Thyroid gland (tissue), 4 donors: ENCODE measurements at regions not wholly inside any gene's neighbourhood (a gene's known extent, or its start where the extent isn't known, plus 50 kb on each side); places are given as distances from the start of the nearest gene placed in this dataset.
"Not testable (repeated sequence)": the region's sequence is repeated elsewhere in the genome, so short reads cannot be mapped to it uniquely, and the experiment has no call there.

ENCODE experiments used
- DNase-seq, 2 donors: peaks; one replicate each; pipeline ENCODE4 v3.0.0-alpha.2; 2019
- H3K27ac ChIP-seq, 3 donors: fragments of 200-600 bp; sonication (generic); 1 replicate in 2 of 3; 2 replicates in 1 of 3; pipeline ENCODE4 v1.5.1; 2016 to 2019; ENCODE audit warnings: mild to moderate bottlenecking in 1 of 3, moderate library complexity in 1 of 3
- H3K27me3 ChIP-seq: fragments of 200-600 bp; sonication (generic); one replicate; pipeline ENCODE4 v1.5.1; 2019
- H3K36me3 ChIP-seq, 2 donors: fragments of 200-600 bp; sonication (generic); one replicate each; pipeline ENCODE4 v1.5.1; 2016 to 2019
- H3K4me1 ChIP-seq, 2 donors: fragments of 200-600 bp; sonication (generic); one replicate each; pipeline ENCODE4 v1.5.1; 2017 to 2019
- H3K4me3 ChIP-seq, 3 donors: fragments of 200-600 bp; sonication (generic); replicated peaks in 1 of 3; 1 replicate in 2 of 3; 2 replicates in 1 of 3; pipeline ENCODE4 v1.5.1; 2016; ENCODE audit warnings: mild to moderate bottlenecking in 1 of 3
- H3K9me3 ChIP-seq: fragments of 200-600 bp; sonication (generic); one replicate; pipeline ENCODE4 v1.5.1; 2017
- POLR2A ChIP-seq, 2 donors: fragments of 450-650 bp; IDR thresholded peaks; one replicate each; pipeline ENCODE4 v1.6.1; 2017; ENCODE audit warnings: antibody characterized with exemption in 2 of 2, mild to moderate bottlenecking in 2 of 2, moderate library complexity in 1 of 2
- WGBS, 2 donors: methylation state at CpG; one replicate each; pipeline ENCODE4 v1.1.5; 2017; 5-methylcytosine and 5-hydroxymethylcytosine counted together
- intact Hi-C: fragments of 100-400 bp; cut with DNase I; formaldehyde crosslinking; loops from one replicate; pipeline ENCODE4 v1.15.1; 2023
- TF ChIP-seq, protein P1 (sequence below), 6 experiments: fragments of 200-600 bp in 3 of 6; fragments of 450-650 bp in 3 of 6; sonication (generic) in 3 of 6; IDR thresholded peaks; one replicate each; pipeline ENCODE4 v1.5.1; 2016 to 2019; ENCODE audit warnings: antibody characterized with exemption in 6 of 6, mild to moderate bottlenecking in 2 of 6, inconsistent platforms in 1 of 6, moderate library complexity in 1 of 6

DNA sequence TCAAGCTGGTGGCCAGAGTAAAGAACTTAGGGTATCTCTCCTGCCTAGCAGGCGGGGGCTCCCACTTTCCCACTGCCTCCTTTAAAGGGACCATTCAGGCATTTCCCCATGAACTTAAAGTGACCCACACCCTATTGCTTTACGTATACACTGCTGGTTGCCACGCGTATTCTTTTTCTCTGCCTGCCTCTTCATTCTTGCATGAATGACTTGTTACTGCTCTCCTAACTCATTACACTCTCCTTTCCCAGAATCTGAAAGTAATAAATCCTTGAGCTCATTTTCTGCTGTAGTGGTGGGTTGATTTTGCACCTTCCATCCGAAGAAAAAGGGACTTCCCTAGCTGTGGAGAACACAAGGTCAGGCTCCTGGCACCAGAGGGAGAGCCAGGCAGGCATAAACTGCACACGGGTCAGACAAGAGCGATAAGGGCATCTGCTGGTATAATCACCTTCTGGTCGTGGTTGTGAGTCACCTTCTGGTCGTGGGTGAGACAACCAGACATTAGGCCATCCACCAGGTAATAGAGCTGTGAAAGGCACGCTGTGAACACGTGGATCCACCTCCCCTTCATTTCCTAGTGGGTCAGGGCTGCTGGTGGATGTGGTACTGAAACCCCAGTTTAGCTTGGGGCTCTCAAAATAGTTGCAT, 950.3 kb downstream of the SOCS6 start:
- 36 to 54% methylated on average over 10 to 11 of the region's 11 CpGs for WGBS, 2 donors
- Histone ChIP-seq H3K36me3 (no peaks in the 10 kb centered on the region), H3K27me3 (no peaks in the 10 kb centered on the region), H3K27ac (no peak overlapping the region), H3K4me3 (no peak overlapping the region), H3K4me1 (no peaks in the 10 kb centered on the region), H3K9me3 (no peaks in the 10 kb centered on the region)
- intact Hi-C loops = no loop called here
- no peak for TF ChIP-seq POLR2A (IDR thresholded peaks at IDR 0.05)
- TF ChIP-seq, protein P1, sequence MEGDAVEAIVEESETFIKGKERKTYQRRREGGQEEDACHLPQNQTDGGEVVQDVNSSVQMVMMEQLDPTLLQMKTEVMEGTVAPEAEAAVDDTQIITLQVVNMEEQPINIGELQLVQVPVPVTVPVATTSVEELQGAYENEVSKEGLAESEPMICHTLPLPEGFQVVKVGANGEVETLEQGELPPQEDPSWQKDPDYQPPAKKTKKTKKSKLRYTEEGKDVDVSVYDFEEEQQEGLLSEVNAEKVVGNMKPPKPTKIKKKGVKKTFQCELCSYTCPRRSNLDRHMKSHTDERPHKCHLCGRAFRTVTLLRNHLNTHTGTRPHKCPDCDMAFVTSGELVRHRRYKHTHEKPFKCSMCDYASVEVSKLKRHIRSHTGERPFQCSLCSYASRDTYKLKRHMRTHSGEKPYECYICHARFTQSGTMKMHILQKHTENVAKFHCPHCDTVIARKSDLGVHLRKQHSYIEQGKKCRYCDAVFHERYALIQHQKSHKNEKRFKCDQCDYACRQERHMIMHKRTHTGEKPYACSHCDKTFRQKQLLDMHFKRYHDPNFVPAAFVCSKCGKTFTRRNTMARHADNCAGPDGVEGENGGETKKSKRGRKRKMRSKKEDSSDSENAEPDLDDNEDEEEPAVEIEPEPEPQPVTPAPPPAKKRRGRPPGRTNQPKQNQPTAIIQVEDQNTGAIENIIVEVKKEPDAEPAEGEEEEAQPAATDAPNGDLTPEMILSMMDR (IDR thresholded peaks at IDR 0.05) = no peak
- no peak for DNase-seq

- intact Hi-C loops = no loop called here
- Histone ChIP-seq H3K4me1 (no peaks in the 10 kb centered on the region), H3K27ac (no peak overlapping the region), H3K4me3 (no peak overlapping the region), H3K36me3 (no peaks in the 10 kb centered on the region), H3K9me3 (no peaks in the 10 kb centered on the region), H3K27me3 (no peaks in the 10 kb centered on the region)
- TF ChIP-seq POLR2A (IDR thresholded peaks at IDR 0.05) = no peak
- TF ChIP-seq, protein P1 (IDR thresholded peaks at IDR 0.05) = no peak
- WGBS, 2 donors = 87 to 88% methylated on average over 1 of the region's 1 CpG
- no peak for DNase-seq
Measured at GRCh38 chr18:71237641-71238040, 948.8 kb downstream of the SOCS6 start.

GRCh38 chr18:71233177-71233576, 944.3 kb downstream of the SOCS6 start:
- TF ChIP-seq, protein P1 (IDR thresholded peaks at IDR 0.05) = no peak
- no peak for TF ChIP-seq POLR2A (IDR thresholded peaks at IDR 0.05)
- intact Hi-C loops = no loop called here
- no peak for DNase-seq
- H3K27ac ChIP-seq = no peak overlapping the region
- no peak overlapping the region for H3K4me3 ChIP-seq
- no peaks in the 10 kb centered on the region for H3K36me3 ChIP-seq
- H3K27me3 ChIP-seq = no peaks in the 10 kb centered on the region
- H3K9me3 ChIP-seq = no peaks in the 10 kb centered on the region
- no peaks in the 10 kb centered on the region for H3K4me1 ChIP-seq
- 80 to 83% methylated on average over 4 of the region's 4 CpGs for WGBS, 2 donors

- Histone ChIP-seq H3K4me3 (no peak overlapping the region), H3K4me1 (no peaks in the 10 kb centered on the region)
Measured at GRCh38 chr18:71223486-71223885, 934.6 kb downstream of the SOCS6 start.

DNA sequence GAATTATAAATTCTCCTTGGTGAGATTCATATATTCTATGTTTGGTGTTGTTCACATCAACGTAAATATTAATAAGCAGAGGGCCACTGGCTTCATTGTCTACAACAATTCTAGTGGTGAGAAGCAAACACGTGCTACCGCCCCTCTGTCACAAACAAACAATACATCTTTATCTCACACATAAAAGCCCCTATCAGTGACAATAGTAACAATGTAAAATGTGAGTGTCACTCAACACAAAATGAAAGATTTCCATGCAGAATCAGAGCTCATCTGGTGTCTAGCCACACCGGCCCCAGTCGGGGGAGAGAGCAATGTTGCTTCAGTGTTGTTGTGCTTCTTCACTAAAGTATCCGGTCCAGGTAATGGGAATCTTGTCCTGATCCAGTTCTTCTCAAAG, 932.6 kb downstream of the SOCS6 start:
- no peaks in the 10 kb centered on the region for H3K36me3 ChIP-seq
- no peaks in the 10 kb centered on the region for H3K9me3 ChIP-seq
- DNase-seq = no peak
- 85 to 90% methylated on average over 6 of the region's 6 CpGs for WGBS, 2 donors
- no peak overlapping the region for H3K4me3 ChIP-seq
- TF ChIP-seq, protein P1 (IDR thresholded peaks at IDR 0.05) = no peak
- no peak for TF ChIP-seq POLR2A (IDR thresholded peaks at IDR 0.05)
- H3K27ac ChIP-seq = no peak overlapping the region
- intact Hi-C loops = no loop called here
- no peaks in the 10 kb centered on the region for H3K4me1 ChIP-seq
- H3K27me3 ChIP-seq = no peaks in the 10 kb centered on the region

More at GRCh38 chr18:71223486-71223885, 934.6 kb downstream of the SOCS6 start:
- no peak for DNase-seq
- H3K27ac ChIP-seq = no peak overlapping the region
- H3K36me3 ChIP-seq = no peaks in the 10 kb centered on the region
- no peaks in the 10 kb centered on the region for H3K9me3 ChIP-seq
- intact Hi-C loops = no loop called here
- H3K27me3 ChIP-seq = no peaks in the 10 kb centered on the region
- TF ChIP-seq POLR2A (IDR thresholded peaks at IDR 0.05) = no peak
- TF ChIP-seq, protein P1 (IDR thresholded peaks at IDR 0.05) = no peak

- H3K27me3 ChIP-seq, intact Hi-C loops, H3K4me3 ChIP-seq, H3K9me3 ChIP-seq, DNase-seq, H3K27ac ChIP-seq, H3K4me1 ChIP-seq, H3K36me3 ChIP-seq: not testable (repeated sequence)
- WGBS, 2 donors = 79 to 94% methylated on average over 8 to 24 of the region's 26 CpGs
Measured at GRCh38 chr18:71212739-71213138, 923.9 kb downstream of the SOCS6 start.
